ENCODE measurements at regions not wholly inside any gene's neighbourhood (a gene's known extent, or its start where the extent isn't known, plus 50 kb on each side); places are given as distances from the start of the nearest gene placed in this dataset.

GRCh38 chr12:116385486-116386217 is 108.2 kb upstream of the MED13L start:
- H3K27me3 ChIP-seq (ENCODE audit: insufficient read depth, low read depth, severe bottlenecking), result no peaks in the 10 kb centered on the region
- no peak for DNase-seq
- no peak overlapping the region for H3K4me3 ChIP-seq (ENCODE audit: low read depth, low read length)
- no peak overlapping the region for H3K27ac ChIP-seq
- H3K9me3 ChIP-seq (ENCODE audit: severe bottlenecking), result no peaks in the 10 kb centered on the region
- H3K36me3 ChIP-seq, result no peaks in the 10 kb centered on the region
- TF ChIP-seq, protein P1, sequence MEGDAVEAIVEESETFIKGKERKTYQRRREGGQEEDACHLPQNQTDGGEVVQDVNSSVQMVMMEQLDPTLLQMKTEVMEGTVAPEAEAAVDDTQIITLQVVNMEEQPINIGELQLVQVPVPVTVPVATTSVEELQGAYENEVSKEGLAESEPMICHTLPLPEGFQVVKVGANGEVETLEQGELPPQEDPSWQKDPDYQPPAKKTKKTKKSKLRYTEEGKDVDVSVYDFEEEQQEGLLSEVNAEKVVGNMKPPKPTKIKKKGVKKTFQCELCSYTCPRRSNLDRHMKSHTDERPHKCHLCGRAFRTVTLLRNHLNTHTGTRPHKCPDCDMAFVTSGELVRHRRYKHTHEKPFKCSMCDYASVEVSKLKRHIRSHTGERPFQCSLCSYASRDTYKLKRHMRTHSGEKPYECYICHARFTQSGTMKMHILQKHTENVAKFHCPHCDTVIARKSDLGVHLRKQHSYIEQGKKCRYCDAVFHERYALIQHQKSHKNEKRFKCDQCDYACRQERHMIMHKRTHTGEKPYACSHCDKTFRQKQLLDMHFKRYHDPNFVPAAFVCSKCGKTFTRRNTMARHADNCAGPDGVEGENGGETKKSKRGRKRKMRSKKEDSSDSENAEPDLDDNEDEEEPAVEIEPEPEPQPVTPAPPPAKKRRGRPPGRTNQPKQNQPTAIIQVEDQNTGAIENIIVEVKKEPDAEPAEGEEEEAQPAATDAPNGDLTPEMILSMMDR (IDR thresholded peaks at IDR 0.05; ENCODE audit: low read depth, low read length), result no peak

DNA sequence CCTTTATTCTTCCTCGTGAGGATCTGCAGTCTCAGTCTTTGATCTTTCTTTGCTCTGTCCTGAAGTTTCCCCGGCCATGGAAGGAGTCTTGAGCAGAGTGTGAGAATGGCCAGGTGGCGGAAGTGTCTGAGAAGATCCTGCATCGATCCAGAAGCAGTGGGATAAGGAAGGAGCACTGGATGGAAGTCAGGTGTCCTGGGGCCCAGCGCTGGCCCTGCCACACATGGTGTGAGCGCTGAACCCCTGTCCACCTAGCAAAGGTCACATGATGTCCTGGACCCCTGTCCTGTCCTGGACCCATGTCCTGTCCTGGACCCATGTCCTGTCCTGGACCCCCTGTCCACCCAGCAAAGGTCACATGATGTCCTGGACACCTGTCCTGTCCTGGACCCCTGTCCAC is 111.8 kb upstream of the MED13L start:
- TF ChIP-seq, protein P1 (IDR thresholded peaks at IDR 0.05; ENCODE audit: low read depth, low read length), result no peak
- Histone ChIP-seq H3K9me3 (ENCODE audit: severe bottlenecking) (no peaks in the 10 kb centered on the region), H3K36me3 (no peaks in the 10 kb centered on the region), H3K4me3 (ENCODE audit: low read depth, low read length) (no peak overlapping the region), H3K27ac (no peak overlapping the region), H3K27me3 (ENCODE audit: insufficient read depth, low read depth, severe bottlenecking) (no peaks in the 10 kb centered on the region)
- no peak for DNase-seq

DNA sequence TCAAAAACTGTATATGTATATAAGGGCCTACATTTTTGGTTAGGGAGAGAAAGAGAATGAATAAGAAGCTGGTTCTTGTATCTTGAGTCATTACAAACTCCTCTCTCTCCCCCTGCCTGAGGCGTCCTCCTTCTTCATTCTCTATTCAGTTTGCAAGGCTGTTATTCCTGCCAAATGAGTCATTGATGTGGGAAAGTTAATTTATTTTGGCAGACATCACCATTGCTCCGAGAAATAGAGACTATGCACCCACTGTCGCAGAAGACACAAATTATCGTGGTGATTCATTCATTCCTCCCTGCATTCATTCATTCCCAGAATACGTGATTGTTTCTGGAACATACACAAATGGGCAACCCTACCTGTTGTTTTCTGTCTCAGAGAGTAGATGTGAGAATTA is 112.5 kb upstream of the MED13L start:
- Histone ChIP-seq H3K4me3 (ENCODE audit: low read depth, low read length) (no peak overlapping the region), H3K9me3 (ENCODE audit: severe bottlenecking) (no peaks in the 10 kb centered on the region), H3K27me3 (ENCODE audit: insufficient read depth, low read depth, severe bottlenecking) (no peaks in the 10 kb centered on the region), H3K36me3 (no peaks in the 10 kb centered on the region), H3K27ac (no peak overlapping the region)
- TF ChIP-seq, protein P1 (IDR thresholded peaks at IDR 0.05; ENCODE audit: low read depth, low read length), result no peak
- no peak for DNase-seq

- Histone ChIP-seq H3K27ac (no peak overlapping the region), H3K27me3 (ENCODE audit: insufficient read depth, low read depth, severe bottlenecking) (no peaks in the 10 kb centered on the region), H3K36me3 (no peaks in the 10 kb centered on the region), H3K9me3 (ENCODE audit: severe bottlenecking) (no peaks in the 10 kb centered on the region), H3K4me3 (ENCODE audit: low read depth, low read length) (no peak overlapping the region)
- DNase-seq, result no peak
- TF ChIP-seq, protein P1 (IDR thresholded peaks at IDR 0.05; ENCODE audit: low read depth, low read length), result no peak
Measured at GRCh38 chr12:116390401-116391335, 113.2 kb upstream of the MED13L start.

GRCh38 chr12:116391501-116391900 is 114.0 kb upstream of the MED13L start:
- Histone ChIP-seq H3K27me3 (ENCODE audit: insufficient read depth, low read depth, severe bottlenecking) (no peaks in the 10 kb centered on the region), H3K4me3 (ENCODE audit: low read depth, low read length) (no peak overlapping the region), H3K27ac (no peak overlapping the region), H3K9me3 (ENCODE audit: severe bottlenecking) (no peaks in the 10 kb centered on the region), H3K36me3 (no peaks in the 10 kb centered on the region)
- TF ChIP-seq, protein P1 (IDR thresholded peaks at IDR 0.05; ENCODE audit: low read depth, low read length), result no peak
- no peak for DNase-seq

Data from WERI-Rb-1 (cell line).